Retinal pigment epithelial cell (primary cell): ENCODE measurements at regions not wholly inside any gene's neighbourhood (a gene's known extent, or its start where the extent isn't known, plus 50 kb on each side); places are given as distances from the start of the nearest gene placed in this dataset.

ENCODE experiments used
- DNase-seq: peaks from one replicate; pipeline ENCODE4 v3.0.0-alpha.2; 2010; ENCODE audit warnings: low read depth
- H3K4me3 ChIP-seq: 2 replicates; pipeline ENCODE4 v1.5.1; 2011; ENCODE audit warnings: mild to moderate bottlenecking, low read length, control low read depth, moderate library complexity
- TF ChIP-seq, protein P1 (sequence below): conservative IDR thresholded peaks from 2 replicates; pipeline ENCODE4 v1.5.1; 2011; ENCODE audit warnings: low read depth, low read length, control low read depth, inconsistent platforms

DNA sequence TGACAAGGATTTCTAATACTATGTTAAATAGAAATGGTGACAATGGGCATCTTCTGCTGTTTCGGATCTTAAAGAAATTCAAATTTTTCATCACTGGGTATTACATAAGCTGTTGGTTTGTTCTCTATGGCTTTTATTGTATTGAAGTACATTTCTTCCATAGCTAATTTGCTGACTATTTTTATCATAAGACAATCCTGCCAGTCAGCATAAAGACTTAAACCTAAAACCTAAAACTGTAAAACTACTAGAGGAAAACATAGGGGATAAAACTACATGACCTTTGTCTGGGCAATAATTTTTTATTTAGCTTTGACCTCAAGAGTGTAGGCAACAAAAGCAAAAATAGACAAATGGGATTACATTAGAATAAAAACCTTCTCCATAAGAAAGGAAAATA is 1017.4 kb downstream of the SI start:
- TF ChIP-seq, protein P1, sequence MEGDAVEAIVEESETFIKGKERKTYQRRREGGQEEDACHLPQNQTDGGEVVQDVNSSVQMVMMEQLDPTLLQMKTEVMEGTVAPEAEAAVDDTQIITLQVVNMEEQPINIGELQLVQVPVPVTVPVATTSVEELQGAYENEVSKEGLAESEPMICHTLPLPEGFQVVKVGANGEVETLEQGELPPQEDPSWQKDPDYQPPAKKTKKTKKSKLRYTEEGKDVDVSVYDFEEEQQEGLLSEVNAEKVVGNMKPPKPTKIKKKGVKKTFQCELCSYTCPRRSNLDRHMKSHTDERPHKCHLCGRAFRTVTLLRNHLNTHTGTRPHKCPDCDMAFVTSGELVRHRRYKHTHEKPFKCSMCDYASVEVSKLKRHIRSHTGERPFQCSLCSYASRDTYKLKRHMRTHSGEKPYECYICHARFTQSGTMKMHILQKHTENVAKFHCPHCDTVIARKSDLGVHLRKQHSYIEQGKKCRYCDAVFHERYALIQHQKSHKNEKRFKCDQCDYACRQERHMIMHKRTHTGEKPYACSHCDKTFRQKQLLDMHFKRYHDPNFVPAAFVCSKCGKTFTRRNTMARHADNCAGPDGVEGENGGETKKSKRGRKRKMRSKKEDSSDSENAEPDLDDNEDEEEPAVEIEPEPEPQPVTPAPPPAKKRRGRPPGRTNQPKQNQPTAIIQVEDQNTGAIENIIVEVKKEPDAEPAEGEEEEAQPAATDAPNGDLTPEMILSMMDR: no peak
- H3K4me3 ChIP-seq: no peak overlapping the region

DNA sequence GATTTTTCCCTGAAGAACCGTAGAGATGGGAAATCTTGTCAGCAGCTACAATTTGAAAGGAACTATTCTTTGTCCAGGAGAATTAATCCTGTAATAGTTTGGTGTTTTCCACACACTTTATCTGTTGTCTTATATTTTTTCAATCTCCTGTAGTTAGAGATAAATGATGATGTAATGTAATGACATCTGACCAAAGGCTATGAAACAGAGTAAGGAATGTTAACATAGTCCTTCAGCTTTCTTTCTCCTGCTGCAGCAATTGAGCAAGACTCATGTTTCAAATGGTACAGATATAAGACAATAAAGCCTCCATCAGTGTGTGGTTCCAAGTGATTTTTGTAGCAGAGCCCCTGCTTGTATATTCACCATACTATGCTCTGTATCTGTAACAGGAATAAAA is 1028.4 kb downstream of the SI start:
- TF ChIP-seq, protein P1: no peak
- H3K4me3 ChIP-seq: no peak overlapping the region
- no peak for DNase-seq

More for the DNA sequence above, 1017.4 kb downstream of the SI start:
- DNase-seq: no peak

DNA sequence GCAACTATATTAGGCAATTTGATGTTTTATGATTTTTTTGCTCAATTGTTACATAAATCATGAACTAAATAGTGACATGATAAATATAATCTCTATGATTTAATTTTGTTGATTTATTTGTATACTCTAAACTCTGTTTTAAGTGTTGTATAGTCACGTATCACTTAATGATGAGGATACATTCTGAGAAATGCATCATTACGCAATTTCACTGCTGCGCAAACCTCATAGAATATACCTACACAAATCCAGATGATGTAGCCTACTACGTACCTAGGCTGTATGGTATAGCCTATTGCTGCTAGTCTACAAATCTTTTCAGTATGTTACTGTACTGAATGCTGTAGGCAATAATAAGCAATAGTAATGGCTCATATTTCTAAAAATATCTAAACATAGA is 1029.8 kb downstream of the SI start:
- TF ChIP-seq, protein P1: no peak
- DNase-seq: no peak
- H3K4me3 ChIP-seq: no peak overlapping the region

DNA sequence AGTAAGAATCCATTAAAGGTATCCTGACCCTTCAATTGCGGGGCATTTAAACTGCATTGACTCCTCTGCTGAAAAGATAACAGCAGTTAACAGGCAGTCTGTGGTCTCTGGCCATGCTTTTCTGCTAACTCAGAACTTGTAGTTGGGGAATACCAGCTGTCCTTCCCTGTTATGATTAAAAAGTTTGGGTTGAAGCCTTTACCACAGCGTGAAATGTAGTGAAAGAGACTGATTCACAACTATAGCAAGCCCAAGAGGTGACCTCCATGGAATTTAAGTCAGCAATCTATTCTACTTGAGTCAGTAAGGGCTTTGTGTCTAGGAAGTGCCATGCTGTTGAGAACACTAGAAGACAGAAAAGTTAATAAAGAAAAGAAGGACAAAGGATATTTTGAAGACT is 1037.3 kb downstream of the SI start:
- TF ChIP-seq, protein P1: no peak
- DNase-seq: no peak
- no peak overlapping the region for H3K4me3 ChIP-seq

DNA sequence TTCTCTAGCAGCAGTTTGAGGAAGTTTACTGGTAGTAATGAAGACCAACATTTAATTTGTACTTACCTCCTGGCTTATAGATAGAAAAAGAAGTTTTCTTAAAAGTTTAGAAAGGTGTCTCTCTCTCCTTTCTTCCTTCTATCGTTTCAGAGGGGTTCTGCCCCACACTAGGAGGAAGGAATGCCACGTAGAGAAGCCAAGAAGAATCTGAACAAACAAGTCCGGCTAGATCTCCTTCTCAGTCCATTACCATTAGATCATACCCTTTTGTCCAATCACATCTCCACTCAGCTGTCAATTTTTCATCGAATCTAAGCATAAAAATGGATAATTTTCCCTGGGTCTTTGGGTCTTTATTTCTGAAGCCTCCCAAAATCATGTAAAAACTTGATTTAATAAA is 1048.1 kb downstream of the SI start:
- no peak for DNase-seq
- no peak overlapping the region for H3K4me3 ChIP-seq
- TF ChIP-seq, protein P1: no peak

DNA sequence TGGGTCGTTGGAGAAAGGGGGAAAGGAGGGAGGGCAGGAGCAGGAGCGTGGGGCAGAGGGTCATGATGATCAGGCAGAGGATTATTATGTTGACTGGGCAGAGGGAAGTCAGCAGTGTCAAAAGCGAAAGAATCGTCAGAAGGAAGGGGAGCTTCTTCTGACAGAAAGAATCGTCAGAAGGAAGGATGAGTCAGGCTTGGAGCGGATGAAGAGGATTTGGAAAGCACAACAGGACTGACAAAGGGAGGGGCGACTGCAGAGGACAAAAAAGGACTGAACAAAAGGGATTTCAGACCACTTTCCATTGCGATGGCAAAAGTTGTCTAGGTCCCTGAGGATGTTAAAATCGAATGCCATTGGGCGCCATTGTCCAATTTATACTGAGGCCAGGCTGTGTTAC is 1053.5 kb downstream of the SI start:
- DNase-seq: no peak
- TF ChIP-seq, protein P1: no peak
- H3K4me3 ChIP-seq: no peak overlapping the region

DNA sequence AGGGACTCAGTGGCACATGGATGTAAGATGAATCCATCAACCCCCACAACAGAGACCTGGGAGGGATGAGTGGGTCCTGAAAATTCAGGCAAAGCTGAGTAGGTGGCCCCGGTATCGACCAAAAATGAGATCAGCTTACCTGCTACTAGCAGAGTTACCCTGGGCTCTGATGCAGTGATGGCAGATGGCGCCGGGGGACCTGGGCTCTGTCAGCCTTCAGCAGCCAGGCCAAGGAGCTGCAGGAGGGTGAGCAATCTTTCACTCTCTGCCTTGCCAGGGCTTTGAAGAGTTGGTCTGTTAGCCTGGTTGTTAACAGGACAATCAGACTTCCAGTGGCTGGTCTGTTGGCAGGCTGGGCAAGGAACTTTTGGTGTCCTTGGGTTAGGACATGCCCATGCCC is 1054.8 kb downstream of the SI start:
- TF ChIP-seq, protein P1: no peak
- no peak for DNase-seq
- H3K4me3 ChIP-seq: no peak overlapping the region
